RWPE1 (cell line): ENCODE measurements at regions not wholly inside any gene's neighbourhood (a gene's known extent, or its start where the extent isn't known, plus 50 kb on each side); places are given as distances from the start of the nearest gene placed in this dataset.
"Not testable (repeated sequence)": the region's sequence is repeated elsewhere in the genome, so short reads cannot be mapped to it uniquely, and the experiment has no call there.

Source experiments
- CTCF ChIA-PET: fragments of 350-600 bp; sonication (Branson Sonifier 250); formaldehyde crosslinking; extraction: SDS; loops from one replicate; lab custom pipeline; 2021; lab: Yijun Ruan, JAX
- POLR2A ChIA-PET: fragments of 400-600 bp; formaldehyde crosslinking; extraction: SDS; loops from one replicate; lab custom pipeline; 2020; ENCODE audit warnings: antibody characterized with exemption; ENCODE audit not compliant: low non-redundant PET; lab: Yijun Ruan, JAX
- DNase-seq: peaks from one replicate; pipeline ENCODE4 v3.0.0; 2012; ENCODE audit warnings: low spot score
- H3K27ac ChIP-seq: fragments of 450-650 bp; 2 replicates; pipeline ENCODE4 v1.5.1; 2017
- TF ChIP-seq, protein P1 (sequence below): fragments of 450-650 bp; conservative IDR thresholded peaks from 2 replicates; pipeline ENCODE4 v1.5.1; 2017; ENCODE audit warnings: low read depth, mild to moderate bottlenecking

- ChIA-PET CTCF (no interaction called here), POLR2A (no interaction called here)
- TF ChIP-seq, protein P1, sequence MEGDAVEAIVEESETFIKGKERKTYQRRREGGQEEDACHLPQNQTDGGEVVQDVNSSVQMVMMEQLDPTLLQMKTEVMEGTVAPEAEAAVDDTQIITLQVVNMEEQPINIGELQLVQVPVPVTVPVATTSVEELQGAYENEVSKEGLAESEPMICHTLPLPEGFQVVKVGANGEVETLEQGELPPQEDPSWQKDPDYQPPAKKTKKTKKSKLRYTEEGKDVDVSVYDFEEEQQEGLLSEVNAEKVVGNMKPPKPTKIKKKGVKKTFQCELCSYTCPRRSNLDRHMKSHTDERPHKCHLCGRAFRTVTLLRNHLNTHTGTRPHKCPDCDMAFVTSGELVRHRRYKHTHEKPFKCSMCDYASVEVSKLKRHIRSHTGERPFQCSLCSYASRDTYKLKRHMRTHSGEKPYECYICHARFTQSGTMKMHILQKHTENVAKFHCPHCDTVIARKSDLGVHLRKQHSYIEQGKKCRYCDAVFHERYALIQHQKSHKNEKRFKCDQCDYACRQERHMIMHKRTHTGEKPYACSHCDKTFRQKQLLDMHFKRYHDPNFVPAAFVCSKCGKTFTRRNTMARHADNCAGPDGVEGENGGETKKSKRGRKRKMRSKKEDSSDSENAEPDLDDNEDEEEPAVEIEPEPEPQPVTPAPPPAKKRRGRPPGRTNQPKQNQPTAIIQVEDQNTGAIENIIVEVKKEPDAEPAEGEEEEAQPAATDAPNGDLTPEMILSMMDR, result no peak
- H3K27ac ChIP-seq, result no peak overlapping the region
- DNase-seq, result no peak
Observed at GRCh38 chr19:5285311-5285710, 55.3 kb downstream of the PTPRS start.

- no peak overlapping the region for H3K27ac ChIP-seq
- TF ChIP-seq, protein P1, result no peak
- CTCF ChIA-PET, result interaction anchor here (0.6 kb wide), 1 partner anchor 75 kb away, joined by 3 read pairs; no protein-coding TSS in a partner anchor
- DNase-seq, result no peak
- POLR2A ChIA-PET, result no interaction called here
Observed at GRCh38 chr19:5282901-5283300, 57.7 kb downstream of the PTPRS start.

GRCh38 chr19:5281588-5281987 is 59.0 kb downstream of the PTPRS start:
- no peak for DNase-seq
- ChIA-PET POLR2A (interaction anchor here (0.6 kb wide), 2 partner anchors 58 to 121 kb away, joined by 3 read pairs; no protein-coding TSS in a partner anchor), CTCF (interaction anchor here (1.1 kb wide), 1 partner anchor 10 kb away, joined by 3 read pairs; no protein-coding TSS in a partner anchor)
- TF ChIP-seq, protein P1, result no peak
- H3K27ac ChIP-seq, result no peak overlapping the region

- CTCF ChIA-PET, H3K27ac ChIP-seq, DNase-seq, POLR2A ChIA-PET: not testable (repeated sequence)
Observed at GRCh38 chr19:5275668-5276067, 64.9 kb downstream of the PTPRS start.

GRCh38 chr19:5273782-5274181 is 66.8 kb downstream of the PTPRS start:
- CTCF ChIA-PET, result no interaction called here
- H3K27ac ChIP-seq, result no peak overlapping the region
- POLR2A ChIA-PET, result no interaction called here
- TF ChIP-seq, protein P1, result no peak
- no peak for DNase-seq

DNA sequence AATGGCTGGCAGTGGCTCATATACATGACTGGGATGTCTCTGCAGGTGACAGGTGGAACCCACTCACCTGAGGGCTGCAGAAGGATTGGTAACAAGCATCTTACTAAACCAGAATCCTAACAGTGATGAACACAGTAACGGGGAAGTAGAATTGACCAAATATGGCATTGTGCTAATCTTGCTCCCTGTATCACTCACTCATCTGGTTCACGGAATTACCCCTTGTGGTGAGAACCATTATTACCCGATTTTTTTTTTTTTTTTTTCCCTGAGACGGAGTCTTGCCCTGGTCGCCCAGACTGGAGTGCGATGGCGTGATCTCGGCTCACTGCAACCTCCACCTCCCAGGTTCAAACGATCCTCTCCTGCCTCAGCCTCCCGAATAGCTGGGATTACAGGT is 69.5 kb downstream of the PTPRS start:
- POLR2A ChIA-PET, result no interaction called here
- no peak overlapping the region for H3K27ac ChIP-seq

DNA sequence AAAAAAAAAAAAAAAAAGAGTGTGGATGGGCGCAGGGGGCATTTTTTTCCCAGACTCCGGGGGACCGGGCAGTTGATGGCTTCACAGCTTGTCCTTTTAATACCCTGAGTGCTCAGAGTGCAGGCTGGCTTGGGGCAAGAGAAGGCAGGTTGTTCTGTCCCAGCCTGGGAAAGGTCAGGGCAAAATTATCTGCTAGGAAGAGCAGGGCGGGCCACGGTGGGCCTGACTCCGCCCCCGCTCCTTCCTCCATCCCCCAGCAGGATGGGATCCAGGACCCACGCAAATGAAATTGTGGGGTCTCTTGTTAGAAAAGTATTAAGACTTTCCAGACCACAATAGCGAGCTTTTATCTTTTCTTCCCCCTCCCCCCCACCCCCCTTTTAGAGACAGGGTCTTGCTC is 70.7 kb downstream of the PTPRS start:
- POLR2A ChIA-PET, result interaction anchor here (0.6 kb wide), 1 partner anchor 18 kb away, joined by 4 read pairs; no protein-coding TSS in a partner anchor
- DNase-seq, result no peak
- TF ChIP-seq, protein P1, result no peak
- no peak overlapping the region for H3K27ac ChIP-seq
- CTCF ChIA-PET, result no interaction called here

More for the DNA sequence above, 69.5 kb downstream of the PTPRS start:
- TF ChIP-seq, protein P1, result no peak
- CTCF ChIA-PET, result interaction anchor here (0.9 kb wide), 1 partner anchor 10 kb away, joined by 3 read pairs; no protein-coding TSS in a partner anchor
- DNase-seq, result no peak
